SK-N-SH treated with all-trans-retinoic acid at 6 μM for 48 hours (cell line): ENCODE measurements at regions not wholly inside any gene's neighbourhood (a gene's known extent, or its start where the extent isn't known, plus 50 kb on each side); places are given as distances from the start of the nearest gene placed in this dataset.

ENCODE experiments used
- ARNTL ChIP-seq: fragments of 450-650 bp; formaldehyde crosslinking; IDR thresholded peaks from 2 replicates; pipeline ENCODE4 v1.5.0; 2020; ENCODE audit warnings: low read depth, mild to moderate bottlenecking, moderate library complexity, borderline replicate concordance
- ESRRG ChIP-seq: fragments of 250-450 bp; sonication (Bioruptor Pico); IDR thresholded peaks from 2 replicates; pipeline ENCODE4 v1.6.1; 2021; ENCODE audit warnings: mild to moderate bottlenecking
- GLIS3 ChIP-seq: fragments of 250-450 bp; sonication (Bioruptor Pico); IDR thresholded peaks from 2 replicates; pipeline ENCODE4 v1.5.0; 2020; ENCODE audit warnings: mild to moderate bottlenecking, moderate library complexity
- OSR1 ChIP-seq: fragments of 250-450 bp; sonication (Bioruptor Pico); IDR thresholded peaks from 2 replicates; pipeline ENCODE4 v1.8.0; 2022; ENCODE audit warnings: moderate library complexity, mild to moderate bottlenecking, inconsistent platforms
- RARB ChIP-seq: fragments of 250-450 bp; sonication (Bioruptor Pico); IDR thresholded peaks from 2 replicates; pipeline ENCODE4 v1.8.0; 2021; ENCODE audit warnings: mild to moderate bottlenecking, moderate library complexity
- SNAI2 ChIP-seq: fragments of 250-450 bp; sonication (Bioruptor Pico); IDR thresholded peaks from 2 replicates; pipeline ENCODE4 v1.5.0; 2020; ENCODE audit warnings: mild to moderate bottlenecking, moderate library complexity
- TOX ChIP-seq: fragments of 250-450 bp; sonication (Bioruptor Pico); IDR thresholded peaks from 2 replicates; pipeline ENCODE4 v1.8.0; 2021; ENCODE audit warnings: mild to moderate bottlenecking, moderate library complexity, borderline replicate concordance
- ZC3H10 ChIP-seq: fragments of 250-450 bp; sonication (Bioruptor Pico); IDR thresholded peaks from 2 replicates; pipeline ENCODE4 v1.5.1; 2021; ENCODE audit warnings: mild to moderate bottlenecking, moderate library complexity
- ZFP3 ChIP-seq: fragments of 250-450 bp; sonication (Bioruptor Pico); IDR thresholded peaks from 2 replicates; pipeline ENCODE4 v1.5.0; 2020; ENCODE audit warnings: mild to moderate bottlenecking, moderate library complexity
- ZNF565 ChIP-seq: fragments of 450-650 bp; formaldehyde crosslinking; conservative IDR thresholded peaks from 2 replicates; pipeline ENCODE4 v1.5.0; 2020; ENCODE audit warnings: low read depth, mild to moderate bottlenecking, moderate library complexity
- TF ChIP-seq, protein P1 (sequence below): fragments of 250-450 bp; sonication (Bioruptor Pico); IDR thresholded peaks from 2 replicates; pipeline ENCODE4 v1.5.1; 2020; ENCODE audit warnings: low read depth, mild to moderate bottlenecking, moderate library complexity

DNA sequence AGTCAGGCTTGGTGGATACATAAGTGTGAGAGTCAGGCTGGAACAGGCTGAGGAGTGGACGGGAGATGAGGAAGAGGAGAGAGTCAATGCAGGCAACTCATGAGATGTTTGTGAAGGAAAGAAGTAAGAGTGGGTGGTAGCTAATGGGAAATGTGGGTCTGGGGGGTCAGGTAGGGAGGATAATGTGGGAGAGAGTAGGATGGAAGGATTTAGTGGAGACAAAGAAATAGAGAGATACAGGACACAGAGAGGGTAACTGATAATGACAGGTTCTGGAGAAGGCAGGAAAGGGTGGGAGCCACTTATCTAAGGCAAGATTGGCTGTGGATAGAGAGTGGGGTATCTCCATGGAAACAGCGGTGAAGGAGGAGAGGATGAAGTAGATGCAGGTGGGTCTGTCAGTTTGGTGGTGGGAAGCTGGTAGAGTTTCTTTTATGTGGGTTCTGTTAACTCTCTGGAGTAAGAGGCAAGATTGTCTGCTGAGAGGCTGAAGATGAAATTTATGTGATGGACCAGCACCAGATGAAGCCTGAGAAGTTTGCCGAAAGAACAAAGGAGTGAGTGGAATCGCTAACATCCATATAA is 190.6 kb upstream of the SPRED2 start:
- TF ChIP-seq ARNTL (CRISPR knock-in tag) (no peak), RARB (CRISPR knock-in tag) (no peak), ESRRG (no peak), ZFP3 (CRISPR knock-in tag) (no peak), OSR1 (CRISPR knock-in tag) (no peak), GLIS3 (CRISPR knock-in tag) (no peak), ZC3H10 (no peak), SNAI2 (CRISPR knock-in tag) (no peak), TOX (CRISPR knock-in tag) (no peak), ZNF565 (no peak)
- TF ChIP-seq, protein P1, sequence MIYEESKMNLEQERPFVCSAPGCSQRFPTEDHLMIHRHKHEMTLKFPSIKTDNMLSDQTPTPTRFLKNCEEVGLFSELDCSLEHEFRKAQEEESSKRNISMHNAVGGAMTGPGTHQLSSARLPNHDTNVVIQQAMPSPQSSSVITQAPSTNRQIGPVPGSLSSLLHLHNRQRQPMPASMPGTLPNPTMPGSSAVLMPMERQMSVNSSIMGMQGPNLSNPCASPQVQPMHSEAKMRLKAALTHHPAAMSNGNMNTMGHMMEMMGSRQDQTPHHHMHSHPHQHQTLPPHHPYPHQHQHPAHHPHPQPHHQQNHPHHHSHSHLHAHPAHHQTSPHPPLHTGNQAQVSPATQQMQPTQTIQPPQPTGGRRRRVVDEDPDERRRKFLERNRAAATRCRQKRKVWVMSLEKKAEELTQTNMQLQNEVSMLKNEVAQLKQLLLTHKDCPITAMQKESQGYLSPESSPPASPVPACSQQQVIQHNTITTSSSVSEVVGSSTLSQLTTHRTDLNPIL (CRISPR knock-in tag) = no peak
